ENCODE measurements at regions not wholly inside any gene's neighbourhood (a gene's known extent, or its start where the extent isn't known, plus 50 kb on each side); places are given as distances from the start of the nearest gene placed in this dataset.

DNA sequence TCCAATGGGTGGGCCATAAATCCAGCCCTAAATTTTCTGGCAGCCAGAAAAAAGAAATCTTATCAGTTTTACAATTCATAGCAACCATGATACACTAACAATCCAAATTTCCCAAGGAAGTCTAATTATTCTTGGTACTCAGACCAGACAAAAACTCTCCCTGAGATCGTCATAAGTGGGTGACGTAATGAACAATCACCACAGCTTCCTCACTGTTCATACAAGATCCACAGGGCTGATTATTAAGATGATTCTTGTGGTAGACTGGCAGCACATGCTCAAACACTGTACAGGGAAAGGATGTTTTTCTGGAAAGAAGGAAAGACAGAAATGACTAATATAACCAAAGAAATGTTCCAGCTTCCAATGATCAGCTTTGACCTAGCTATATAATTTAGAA is 178.3 kb upstream of the CRIM1 start:
- TF ChIP-seq MEF2A (IDR thresholded peaks at IDR 0.05; ENCODE audit: borderline replicate concordance, low read depth) (no peak), EZH2phosphoT487 (IDR thresholded peaks at IDR 0.05; ENCODE audit: borderline replicate concordance, low read depth) (no peak)
- TF ChIP-seq, protein P1, sequence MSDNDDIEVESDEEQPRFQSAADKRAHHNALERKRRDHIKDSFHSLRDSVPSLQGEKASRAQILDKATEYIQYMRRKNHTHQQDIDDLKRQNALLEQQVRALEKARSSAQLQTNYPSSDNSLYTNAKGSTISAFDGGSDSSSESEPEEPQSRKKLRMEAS (IDR thresholded peaks at IDR 0.05; ENCODE audit: low read depth), result no peak
- TF ChIP-seq, protein P2, sequence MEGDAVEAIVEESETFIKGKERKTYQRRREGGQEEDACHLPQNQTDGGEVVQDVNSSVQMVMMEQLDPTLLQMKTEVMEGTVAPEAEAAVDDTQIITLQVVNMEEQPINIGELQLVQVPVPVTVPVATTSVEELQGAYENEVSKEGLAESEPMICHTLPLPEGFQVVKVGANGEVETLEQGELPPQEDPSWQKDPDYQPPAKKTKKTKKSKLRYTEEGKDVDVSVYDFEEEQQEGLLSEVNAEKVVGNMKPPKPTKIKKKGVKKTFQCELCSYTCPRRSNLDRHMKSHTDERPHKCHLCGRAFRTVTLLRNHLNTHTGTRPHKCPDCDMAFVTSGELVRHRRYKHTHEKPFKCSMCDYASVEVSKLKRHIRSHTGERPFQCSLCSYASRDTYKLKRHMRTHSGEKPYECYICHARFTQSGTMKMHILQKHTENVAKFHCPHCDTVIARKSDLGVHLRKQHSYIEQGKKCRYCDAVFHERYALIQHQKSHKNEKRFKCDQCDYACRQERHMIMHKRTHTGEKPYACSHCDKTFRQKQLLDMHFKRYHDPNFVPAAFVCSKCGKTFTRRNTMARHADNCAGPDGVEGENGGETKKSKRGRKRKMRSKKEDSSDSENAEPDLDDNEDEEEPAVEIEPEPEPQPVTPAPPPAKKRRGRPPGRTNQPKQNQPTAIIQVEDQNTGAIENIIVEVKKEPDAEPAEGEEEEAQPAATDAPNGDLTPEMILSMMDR (IDR thresholded peaks at IDR 0.05), result no peak

All from SK-N-SH (cell line).